ENCODE measurements at regions not wholly inside any gene's neighbourhood (a gene's known extent, or its start where the extent isn't known, plus 50 kb on each side); places are given as distances from the start of the nearest gene placed in this dataset.

- intact Hi-C loops (cut with micrococcal nuclease) = no loop called here
- ChIA-PET POLR2A (no interaction called here), CTCF (no interaction called here)
- Mint-ChIP-seq H3K4me1 (ENCODE audit: low read depth) (no peaks in the 10 kb centered on the region), H3K4me3 (no peak overlapping the region), H3K9me3 (peaks cover 2% of the 10 kb centered on the region), H3K27ac (no peak overlapping the region), H3K36me3 (ENCODE audit: low read depth) (no peaks in the 10 kb centered on the region), H3K27me3 (no peaks in the 10 kb centered on the region)
- DNase-seq (no peak), ATAC-seq (no peak)
- no peak for TF ChIP-seq CTCF (IDR thresholded peaks at IDR 0.05)
These were observed 1162.8 kb upstream of the PRKX start for GRCh38 chrX:4876268-4876667.

GRCh38 chrX:4851534-4851933, 1138.1 kb upstream of the PRKX start:
- no peaks in the 10 kb centered on the region for H3K27me3 Mint-ChIP-seq
- H3K4me3 Mint-ChIP-seq = no peak overlapping the region
- no peak for DNase-seq
- TF ChIP-seq CTCF (IDR thresholded peaks at IDR 0.05) = no peak
- ChIA-PET CTCF (no interaction called here), POLR2A (no interaction called here)
- H3K4me1 Mint-ChIP-seq (ENCODE audit: low read depth) = no peaks in the 10 kb centered on the region
- H3K36me3 Mint-ChIP-seq (ENCODE audit: low read depth) = no peaks in the 10 kb centered on the region
- no peak for ATAC-seq
- no peak overlapping the region for H3K27ac Mint-ChIP-seq
- intact Hi-C loops (cut with micrococcal nuclease) = no loop called here
- H3K9me3 Mint-ChIP-seq = no peaks in the 10 kb centered on the region

- POLR2A ChIA-PET = no interaction called here
- intact Hi-C loops (cut with micrococcal nuclease) = no loop called here
- CTCF ChIA-PET = no interaction called here
These were observed 1136.9 kb upstream of the PRKX start for GRCh38 chrX:4850312-4850711.

GRCh38 chrX:4844376-4844775, 1130.9 kb upstream of the PRKX start:
- ATAC-seq = no peak
- ChIA-PET CTCF (no interaction called here), POLR2A (no interaction called here)
- Mint-ChIP-seq H3K27ac (no peak overlapping the region), H3K4me1 (ENCODE audit: low read depth) (no peaks in the 10 kb centered on the region), H3K36me3 (ENCODE audit: low read depth) (no peaks in the 10 kb centered on the region), H3K4me3 (no peak overlapping the region), H3K27me3 (no peaks in the 10 kb centered on the region), H3K9me3 (no peaks in the 10 kb centered on the region)
- no peak for TF ChIP-seq CTCF (IDR thresholded peaks at IDR 0.05)
- intact Hi-C loops (cut with micrococcal nuclease) = no loop called here
- DNase-seq = no peak

More at GRCh38 chrX:4850312-4850711, 1136.9 kb upstream of the PRKX start:
- H3K27me3 Mint-ChIP-seq = no peaks in the 10 kb centered on the region
- H3K4me1 Mint-ChIP-seq (ENCODE audit: low read depth) = no peaks in the 10 kb centered on the region
- no peak for TF ChIP-seq CTCF (IDR thresholded peaks at IDR 0.05)
- no peak overlapping the region for H3K27ac Mint-ChIP-seq
- H3K9me3 Mint-ChIP-seq = no peaks in the 10 kb centered on the region
- H3K36me3 Mint-ChIP-seq (ENCODE audit: low read depth) = no peaks in the 10 kb centered on the region
- no peak overlapping the region for H3K4me3 Mint-ChIP-seq
- ATAC-seq (no peak), DNase-seq (no peak)

- Mint-ChIP-seq H3K27ac (no peak overlapping the region), H3K9me3 (no peaks in the 10 kb centered on the region), H3K27me3 (no peaks in the 10 kb centered on the region), H3K4me3 (no peak overlapping the region), H3K36me3 (ENCODE audit: low read depth) (no peaks in the 10 kb centered on the region), H3K4me1 (ENCODE audit: low read depth) (no peaks in the 10 kb centered on the region)
- ATAC-seq (no peak), DNase-seq (no peak)
- ChIA-PET CTCF (no interaction called here), POLR2A (no interaction called here)
- intact Hi-C loops (cut with micrococcal nuclease) = no loop called here
- TF ChIP-seq CTCF (IDR thresholded peaks at IDR 0.05) = no peak
These were observed 1127.8 kb upstream of the PRKX start for GRCh38 chrX:4841216-4841745.
